HG03378 (cell line): ENCODE measurements at regions not wholly inside any gene's neighbourhood (a gene's known extent, or its start where the extent isn't known, plus 50 kb on each side); places are given as distances from the start of the nearest gene placed in this dataset.
"Not testable (repeated sequence)": the region's sequence is repeated elsewhere in the genome, so short reads cannot be mapped to it uniquely, and the experiment has no call there.

Experiments used
- ATAC-seq: cut with Tn5 transposase; IDR thresholded peaks from one replicate; pipeline ENCODE4 v1.9.1; 2021; ENCODE audit warnings: mild to moderate bottlenecking, moderate library complexity; ENCODE audit not compliant: unreplicated experiment

DNA sequence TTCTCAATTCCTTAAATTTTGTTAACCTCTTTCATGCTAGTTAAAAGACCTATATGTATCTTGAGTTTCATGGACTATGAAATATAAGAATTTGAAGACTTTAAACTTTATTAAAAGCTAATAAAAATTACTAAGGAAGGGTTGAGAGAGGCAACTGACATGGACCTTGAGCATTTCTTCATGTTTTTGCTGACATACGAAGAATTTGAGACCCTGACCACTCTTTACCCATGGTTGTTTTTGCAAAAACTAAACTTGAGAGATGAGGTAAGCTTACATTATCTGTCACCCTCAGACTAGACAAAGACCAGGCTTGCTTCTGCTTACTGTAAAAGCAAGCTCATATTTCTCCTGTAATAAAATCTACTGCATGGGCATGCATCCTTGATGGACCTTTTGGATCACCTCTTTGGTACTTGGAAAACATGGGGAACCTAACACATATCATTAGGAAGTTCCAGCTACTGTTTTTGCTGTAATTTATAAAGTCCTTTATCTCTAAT, 338.2 kb upstream of the PABPC4L start:
- ATAC-seq: no peak

DNA sequence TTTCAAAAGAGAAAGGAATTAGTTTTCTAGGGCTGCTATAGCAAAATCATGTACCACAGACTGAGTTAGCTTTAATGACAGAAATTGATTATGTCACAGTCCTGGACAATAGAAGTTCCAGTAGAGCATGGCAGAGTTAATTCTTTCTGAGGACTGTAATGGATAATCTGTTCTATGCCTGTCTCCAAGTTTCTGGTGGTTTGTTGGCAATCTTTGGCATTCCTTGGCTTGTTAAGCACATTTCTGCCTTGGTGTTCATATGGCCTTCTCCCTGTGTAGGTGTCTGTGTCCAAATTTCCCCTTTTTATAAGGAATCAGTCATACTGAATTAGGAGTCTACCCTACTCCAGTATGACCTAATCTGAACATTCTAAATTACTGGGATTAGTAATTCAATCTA, 336.1 kb upstream of the PABPC4L start:
- no peak for ATAC-seq

DNA sequence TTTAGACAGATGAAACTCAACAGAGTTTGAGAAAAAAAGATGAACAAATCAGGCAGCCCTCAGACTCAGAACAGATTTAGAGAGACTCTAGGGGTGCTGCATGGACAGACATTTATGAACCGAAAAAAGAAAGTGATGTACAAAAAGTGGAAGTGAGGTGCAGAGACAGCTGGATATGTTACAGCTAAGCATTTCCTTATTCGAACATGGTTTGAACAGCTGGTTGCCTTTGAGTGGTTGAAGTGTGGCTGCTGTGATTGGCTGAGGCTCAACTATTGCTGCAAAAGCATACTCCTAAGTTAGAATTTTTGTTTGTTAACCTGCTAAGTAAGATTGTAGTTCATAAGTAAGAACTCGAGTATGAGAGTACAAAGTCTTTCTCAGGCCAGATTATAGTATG, 331.5 kb upstream of the PABPC4L start:
- ATAC-seq: no peak

DNA sequence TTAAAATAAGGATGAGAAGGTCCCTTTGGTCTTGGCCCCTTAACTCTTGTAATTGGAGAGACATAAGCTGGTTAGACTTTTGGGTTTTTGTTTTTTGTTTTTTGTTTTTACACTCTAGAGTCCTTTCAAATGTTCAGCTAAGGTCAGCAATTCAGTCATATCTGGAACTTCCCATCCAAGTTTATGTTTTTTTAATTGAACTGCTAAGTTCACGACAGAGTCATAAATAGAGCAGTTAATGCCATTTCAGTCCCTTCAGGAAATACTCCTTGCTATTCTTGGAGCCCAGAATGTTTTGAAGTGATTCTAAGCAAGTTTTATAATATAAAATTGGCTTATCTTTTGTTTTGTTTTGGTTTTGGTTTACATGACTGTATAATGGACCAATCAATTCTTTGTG, 329.4 kb upstream of the PABPC4L start:
- no peak for ATAC-seq

DNA sequence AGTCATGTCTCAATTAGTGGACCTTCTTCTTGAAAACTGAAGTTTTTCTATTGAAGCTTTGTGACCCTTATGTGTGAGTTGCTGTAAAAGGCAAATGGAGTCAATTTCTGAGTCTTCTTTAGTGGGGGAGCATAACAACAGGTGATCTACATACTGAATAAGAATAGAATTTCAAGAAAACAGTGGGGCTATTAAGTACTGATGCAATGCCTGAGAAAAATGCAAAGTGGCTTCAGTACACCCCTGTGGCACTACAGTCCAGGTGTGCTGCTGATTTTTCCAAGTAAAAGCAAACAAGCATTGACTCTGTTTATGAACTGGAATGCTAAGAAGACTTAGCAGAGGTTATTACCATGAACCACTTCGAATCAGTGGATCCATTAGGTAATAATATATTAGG, 328.0 kb upstream of the PABPC4L start:
- no peak for ATAC-seq

DNA sequence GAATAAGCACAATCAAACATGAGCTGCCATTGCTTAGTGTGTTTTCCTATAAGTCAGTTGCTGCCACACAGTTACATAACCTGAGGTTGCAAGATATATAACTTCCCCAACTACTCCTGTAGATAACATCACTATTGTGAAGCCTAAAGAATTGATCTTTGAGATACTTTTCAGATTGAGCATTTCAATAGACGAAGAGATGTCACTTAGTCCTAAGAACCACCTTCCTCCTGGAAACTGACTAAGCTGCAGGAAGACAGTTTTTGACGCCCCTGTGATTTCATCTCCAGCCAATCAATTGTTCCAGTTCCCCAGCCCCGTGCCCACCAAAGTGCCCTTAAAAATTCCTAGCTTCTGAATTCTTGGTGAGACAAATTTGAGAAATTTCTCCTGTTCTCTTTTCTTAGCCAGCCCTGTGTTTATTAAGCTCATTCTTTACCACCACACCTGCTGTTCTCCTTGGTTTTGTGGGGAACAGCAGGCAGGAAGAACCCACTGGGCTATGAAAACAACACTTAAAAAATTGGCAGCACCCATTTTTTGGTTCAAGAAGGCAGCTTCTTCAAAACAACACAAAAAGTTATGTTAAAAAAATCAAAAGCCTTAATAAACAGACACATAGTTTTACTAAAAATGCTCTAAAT, 317.1 kb upstream of the PABPC4L start:
- no peak for ATAC-seq

DNA sequence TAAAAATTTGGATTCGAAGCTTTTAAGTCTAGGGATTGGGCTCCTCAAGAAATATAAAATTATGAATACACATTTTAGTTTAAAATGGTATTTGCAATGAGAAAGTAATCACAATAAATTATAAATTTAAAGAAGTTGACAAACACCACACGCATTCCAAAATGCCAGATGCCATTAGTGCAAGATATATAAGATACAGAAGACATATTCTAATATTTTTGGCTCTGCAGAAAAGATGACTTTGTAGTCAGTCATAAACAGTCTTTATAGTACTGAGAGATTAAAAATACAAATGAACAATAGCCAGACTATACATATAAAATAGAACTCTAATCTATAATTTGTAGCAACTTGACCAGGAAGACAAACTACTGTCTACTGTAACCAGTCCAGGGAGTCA, 309.0 kb upstream of the PABPC4L start:
- ATAC-seq: no peak

DNA sequence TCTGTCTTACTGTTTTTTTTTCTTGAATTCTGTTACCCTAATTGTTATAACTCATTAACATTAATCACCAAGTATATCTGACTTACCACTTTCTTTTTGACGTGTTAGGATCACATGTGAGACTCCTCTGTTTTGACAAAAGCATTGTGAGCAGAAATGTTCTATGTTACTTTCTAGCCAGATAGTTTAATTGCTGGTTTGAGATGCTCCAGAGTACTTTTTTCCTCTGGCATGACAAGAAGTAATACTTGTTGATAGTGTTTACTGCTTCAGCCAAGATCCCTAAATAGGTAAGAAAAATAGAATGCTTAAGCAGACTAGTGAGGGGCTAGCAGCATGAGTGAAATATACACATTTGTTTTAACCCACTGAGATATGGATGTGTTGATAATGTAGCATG, 303.9 kb upstream of the PABPC4L start:
- no peak for ATAC-seq

DNA sequence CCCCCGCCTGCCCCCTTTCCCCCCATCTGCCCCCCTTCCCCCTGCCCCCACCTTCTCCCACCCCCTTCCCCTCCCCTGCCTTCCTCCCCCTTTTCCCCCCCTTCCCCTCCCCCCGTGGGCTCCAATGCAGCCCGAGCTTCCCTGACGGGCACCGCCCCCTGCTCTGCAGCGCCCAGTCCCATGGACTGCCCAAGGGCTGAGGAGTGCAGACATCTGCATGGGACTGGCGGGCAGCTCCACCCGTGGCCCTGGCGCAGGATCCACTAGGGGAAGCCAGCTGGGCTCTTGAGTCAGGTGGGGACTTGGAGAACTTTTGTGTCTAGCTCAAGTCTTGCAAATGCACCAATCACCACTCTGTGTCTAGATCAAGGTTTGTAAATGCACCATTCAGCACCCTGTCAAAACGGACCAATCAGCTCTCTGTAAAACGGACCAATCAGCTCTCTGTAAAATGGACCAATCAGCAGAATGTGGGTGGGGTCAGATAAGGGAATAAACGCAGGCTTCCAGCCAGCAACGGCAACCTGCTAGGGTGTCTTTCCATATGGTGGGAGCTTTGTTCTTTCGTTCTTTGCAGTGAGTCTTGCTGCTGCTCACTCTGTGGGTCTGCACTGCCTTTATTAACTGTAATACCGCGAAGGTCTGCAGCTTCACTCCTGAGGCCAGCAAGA, 300.5 kb upstream of the PABPC4L start:
- ATAC-seq: no peak

DNA sequence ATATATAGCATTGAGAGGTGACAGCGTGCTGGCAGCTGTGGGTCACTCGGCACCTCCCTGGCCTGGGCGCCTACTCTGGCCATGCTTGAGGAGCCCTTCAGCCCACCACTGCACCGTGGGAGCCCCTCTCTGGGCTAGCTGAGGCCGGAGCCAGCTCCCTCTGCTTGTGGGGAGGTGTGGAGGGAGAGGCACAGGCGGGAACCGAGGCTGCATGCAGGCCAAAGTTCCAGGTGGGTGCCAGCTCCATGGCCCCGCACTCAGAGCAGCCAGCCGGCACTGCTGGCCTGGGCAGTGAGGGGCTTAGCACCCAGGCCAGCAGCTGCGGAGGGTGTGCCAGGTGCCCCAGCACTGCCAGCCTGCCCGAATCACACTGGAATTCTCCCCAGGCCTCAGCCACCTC, 299.9 kb upstream of the PABPC4L start:
- ATAC-seq: not testable (repeated sequence)

DNA sequence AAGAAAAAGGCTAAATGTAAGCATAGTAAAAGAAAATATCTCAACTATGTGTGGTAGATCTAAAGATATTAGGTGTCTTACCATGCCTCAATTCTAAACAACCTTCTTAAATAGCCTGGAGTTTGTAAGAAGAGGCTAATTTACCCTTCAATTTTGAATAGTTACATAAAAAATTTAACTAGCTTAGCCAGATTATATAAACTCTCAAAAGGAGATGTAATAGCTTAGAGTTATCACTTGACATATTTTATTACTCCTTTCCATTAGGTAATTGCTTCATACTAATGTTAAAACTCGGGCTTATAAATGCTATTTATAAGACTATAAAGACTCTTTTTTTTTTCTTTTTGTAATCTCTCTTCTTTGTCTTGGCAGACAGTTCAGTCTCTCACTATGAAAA, 297.5 kb upstream of the PABPC4L start:
- ATAC-seq: no peak

DNA sequence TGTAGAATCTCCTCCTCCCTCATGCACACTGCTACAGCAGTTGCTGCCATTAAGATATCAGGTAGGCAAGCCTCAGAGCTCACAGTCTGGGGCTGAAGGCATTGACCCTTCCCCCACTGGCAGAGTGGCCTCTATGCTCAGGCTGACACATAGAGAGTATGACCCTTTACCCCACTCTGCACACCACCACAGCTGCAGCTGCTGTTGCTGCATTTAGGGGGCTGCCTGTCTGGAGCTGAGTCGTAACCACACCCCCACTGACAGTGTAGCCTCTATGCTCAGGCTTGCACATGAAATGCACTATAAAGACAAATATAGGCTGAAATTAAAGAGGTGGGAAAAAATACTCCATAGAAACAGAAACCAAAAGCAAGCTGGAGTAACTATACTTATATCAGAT, 289.3 kb upstream of the PABPC4L start:
- ATAC-seq: no peak

DNA sequence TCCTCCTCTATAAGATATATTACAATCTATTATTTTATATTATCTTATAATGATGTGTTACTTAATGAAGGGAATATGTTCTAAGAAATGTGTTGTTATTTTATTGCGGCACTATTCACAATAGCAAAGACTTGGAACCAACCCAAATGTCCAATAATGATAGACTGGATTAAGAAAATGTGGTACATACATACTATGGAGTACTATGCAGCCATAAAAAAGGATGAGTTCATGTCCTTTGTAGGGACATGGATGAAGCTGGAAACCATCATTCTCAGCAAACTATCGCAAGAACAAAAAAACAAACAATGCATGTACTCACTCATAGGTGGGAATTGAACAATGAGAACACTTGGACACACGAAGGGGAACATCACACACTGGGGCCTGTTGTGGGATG, 281.9 kb upstream of the PABPC4L start:
- ATAC-seq: not testable (repeated sequence)

DNA sequence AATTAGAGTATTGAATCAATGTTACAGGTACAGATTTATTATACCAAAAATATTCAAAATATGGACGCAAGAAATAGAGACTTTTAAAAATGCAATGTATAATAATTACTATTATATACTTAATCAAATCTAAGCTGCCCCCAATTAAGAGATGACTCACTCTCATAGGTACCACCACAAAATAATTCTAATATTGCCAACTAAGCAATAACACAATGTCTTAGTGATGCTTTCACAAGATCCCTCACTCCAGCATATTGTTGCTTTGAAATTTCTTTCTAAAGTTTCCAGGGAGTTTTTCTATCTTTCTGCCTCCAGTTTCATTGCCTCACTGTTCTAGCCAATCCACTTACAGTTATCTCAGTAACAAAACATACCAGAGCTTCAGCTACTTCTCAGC, 270.0 kb upstream of the PABPC4L start:
- no peak for ATAC-seq

DNA sequence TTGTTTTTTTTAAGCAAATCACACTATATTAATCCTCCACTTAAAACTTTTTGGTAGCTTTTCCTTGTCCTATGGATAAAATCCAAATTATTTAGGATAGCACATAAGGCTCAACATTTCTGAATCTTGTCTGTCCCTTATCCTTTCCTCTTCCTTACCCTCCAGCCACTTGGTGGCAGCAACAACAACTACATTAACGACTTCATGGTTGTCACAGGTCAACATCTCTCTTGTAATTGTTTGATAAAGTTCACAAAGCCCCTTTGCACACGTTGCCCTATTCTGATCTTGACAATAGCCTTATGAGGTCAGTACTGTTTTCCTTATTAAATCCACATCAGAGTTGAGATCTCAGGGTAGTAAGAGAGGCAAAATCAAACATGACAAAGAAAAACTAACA, 269.0 kb upstream of the PABPC4L start:
- no peak for ATAC-seq

DNA sequence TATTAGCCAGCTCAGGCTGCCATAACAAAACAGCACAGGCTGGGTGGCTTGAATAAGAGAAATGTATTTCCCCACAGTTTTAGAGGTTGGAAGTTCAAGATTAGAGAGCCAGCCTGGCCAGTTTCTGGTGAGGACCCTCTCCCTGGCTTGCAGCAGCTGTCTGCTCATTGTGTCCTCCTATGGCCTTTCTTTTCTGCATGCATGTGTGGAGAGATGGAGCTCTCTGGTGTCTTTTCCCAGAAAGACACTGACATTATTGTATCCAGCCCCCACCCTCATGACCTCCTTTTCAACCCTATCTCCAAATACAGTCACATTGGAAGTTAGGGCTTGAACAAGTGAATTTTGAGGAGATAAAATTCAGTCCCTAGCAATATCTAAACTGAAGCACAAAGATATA, 263.8 kb upstream of the PABPC4L start:
- ATAC-seq: no peak

DNA sequence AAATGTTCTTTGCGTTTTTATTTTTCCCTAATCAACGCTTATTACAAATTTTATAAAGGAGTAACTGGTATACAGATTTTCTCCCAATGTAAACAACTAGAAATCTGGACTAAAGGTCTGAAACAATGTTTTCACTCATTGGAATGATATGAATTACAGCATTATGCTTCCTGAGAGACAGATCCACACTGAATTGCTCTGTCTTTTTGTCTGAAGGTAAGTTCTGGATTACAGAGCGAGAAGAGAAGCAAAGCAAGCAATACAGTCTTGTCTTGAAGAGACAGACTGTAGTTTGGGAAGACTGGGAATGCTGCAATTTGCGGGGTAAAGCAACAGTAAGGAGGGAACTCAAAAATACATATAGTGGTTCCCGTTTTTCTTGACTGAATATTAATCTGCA, 262.2 kb upstream of the PABPC4L start:
- no peak for ATAC-seq

DNA sequence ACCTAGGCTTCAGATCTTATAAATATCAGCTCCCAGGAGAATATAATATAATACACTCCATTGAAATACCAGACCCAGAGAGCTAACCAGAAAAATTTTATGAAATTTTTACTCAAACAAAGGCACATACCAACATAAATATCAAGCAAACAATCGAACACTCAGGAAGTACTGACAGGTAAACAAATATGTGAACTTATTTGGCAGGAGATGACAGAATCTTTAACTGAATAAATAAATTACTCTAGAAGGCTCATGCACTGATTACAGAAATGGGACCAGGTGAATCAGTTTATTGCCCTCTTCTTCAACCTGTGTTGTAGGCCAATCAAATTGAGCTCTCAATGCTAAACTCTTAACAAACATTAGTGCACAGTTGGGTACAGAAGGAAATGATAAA, 225.2 kb upstream of the PABPC4L start:
- ATAC-seq: no peak

DNA sequence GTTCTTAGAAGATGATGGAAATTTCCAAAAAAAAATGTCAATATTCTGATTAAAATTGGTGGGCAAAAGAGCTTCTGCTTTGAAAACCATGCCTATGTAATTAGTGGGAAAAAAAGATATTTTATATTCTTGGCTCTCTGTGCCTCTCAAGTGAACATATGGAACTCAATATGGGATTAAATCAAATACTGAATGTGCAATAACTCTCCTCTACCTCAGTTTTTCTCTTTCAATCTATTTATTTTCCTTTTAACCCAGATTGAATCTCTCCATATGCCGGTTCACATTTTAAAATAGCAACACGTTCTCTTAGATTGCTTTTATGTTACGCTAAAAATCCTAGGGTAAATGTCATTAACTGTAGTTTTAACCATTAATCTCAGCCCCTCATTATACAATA, 224.2 kb upstream of the PABPC4L start:
- no peak for ATAC-seq

DNA sequence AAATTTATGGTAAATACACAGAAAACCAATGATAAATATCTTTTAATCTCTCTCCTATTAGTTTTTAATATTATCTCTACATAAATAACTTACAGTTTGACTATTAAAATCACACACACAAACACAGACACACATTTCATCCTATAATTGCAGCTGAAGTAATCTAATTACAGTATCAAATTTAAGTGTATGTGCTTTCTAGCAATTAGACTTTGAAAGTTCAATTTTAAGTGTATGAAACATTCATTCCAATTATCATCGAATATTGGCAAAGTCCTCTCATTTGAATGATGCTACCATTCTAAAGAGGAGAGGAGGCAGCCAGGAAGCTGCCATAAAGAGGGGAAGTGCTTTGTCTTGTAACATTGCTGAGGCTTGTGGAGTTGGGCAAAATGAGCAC, 221.2 kb upstream of the PABPC4L start:
- no peak for ATAC-seq

DNA sequence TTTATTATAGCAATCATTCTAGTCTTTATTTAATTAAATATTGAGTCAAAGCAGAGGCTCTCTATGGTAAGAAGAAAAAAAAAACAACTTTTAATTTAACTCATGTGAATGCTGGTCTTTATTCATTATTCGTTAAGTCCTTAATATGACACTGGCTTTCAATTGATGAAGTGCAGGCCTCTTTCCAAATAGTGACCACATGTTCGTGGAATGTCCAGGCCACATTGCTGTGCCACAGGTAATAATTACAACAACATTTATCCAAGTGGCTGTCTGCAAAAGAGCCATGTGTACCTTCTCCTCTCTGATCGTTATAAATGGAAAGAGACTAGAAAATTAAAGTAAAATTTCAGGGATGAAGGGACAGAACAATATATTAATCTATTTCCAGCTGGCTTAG, 220.1 kb upstream of the PABPC4L start:
- ATAC-seq: no peak

DNA sequence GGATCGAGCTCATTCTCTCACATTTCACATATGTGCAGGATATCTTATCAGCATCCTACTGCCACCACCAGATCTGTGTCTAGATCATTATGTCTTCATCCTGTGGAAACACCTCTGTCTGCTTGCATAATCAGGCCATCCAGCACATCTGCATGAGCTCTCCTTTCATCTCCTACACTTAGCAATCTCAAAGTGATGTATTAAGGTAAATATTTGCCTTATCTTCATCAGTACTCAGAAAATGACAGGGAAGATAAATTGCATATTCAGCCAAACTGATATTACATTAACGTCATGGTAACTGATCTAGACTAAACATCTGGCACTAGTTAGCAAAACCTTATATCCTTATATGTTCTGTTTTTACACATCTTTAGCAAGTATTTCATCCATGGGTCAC, 207.3 kb upstream of the PABPC4L start:
- ATAC-seq: no peak

DNA sequence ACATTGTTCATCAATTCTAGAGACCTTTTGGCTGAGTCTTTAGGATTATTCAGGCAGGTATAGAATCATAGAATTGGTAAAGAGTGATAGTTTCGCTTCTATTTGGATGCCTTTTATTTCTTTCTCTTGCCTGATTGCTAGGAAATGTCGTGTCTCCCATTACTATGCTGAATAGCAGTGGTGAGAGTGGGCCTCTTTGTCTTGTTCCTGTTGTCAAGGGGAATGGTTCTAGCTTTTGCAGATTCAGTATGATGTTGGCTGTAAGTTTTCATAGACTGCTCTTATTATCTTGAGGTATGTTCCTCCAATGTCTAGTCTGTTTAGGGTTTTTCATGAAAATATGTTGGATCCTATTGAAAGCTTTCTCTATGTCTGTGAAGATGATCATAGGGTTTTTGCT, 200.2 kb upstream of the PABPC4L start:
- ATAC-seq: no peak
